DOHH2 (cell line): ENCODE measurements at regions not wholly inside any gene's neighbourhood (a gene's known extent, or its start where the extent isn't known, plus 50 kb on each side); places are given as distances from the start of the nearest gene placed in this dataset.

Experiments
- EZH2phosphoT487 ChIP-seq: fragments of 200-600 bp; sonication (generic); IDR thresholded peaks from 2 replicates; pipeline ENCODE4 v1.6.1; 2017; ENCODE audit warnings: borderline replicate concordance, mild to moderate bottlenecking, antibody characterized with exemption, low read length, moderate library complexity, mixed read lengths
- TF ChIP-seq, protein P1 (sequence below): fragments of 200-600 bp; sonication (generic); IDR thresholded peaks from one replicate; pipeline ENCODE4 v1.5.1; 2014; ENCODE audit warnings: antibody characterized with exemption, mild to moderate bottlenecking, low read depth, low read length; ENCODE audit not compliant: poor library complexity, severe bottlenecking

- TF ChIP-seq, protein P1, sequence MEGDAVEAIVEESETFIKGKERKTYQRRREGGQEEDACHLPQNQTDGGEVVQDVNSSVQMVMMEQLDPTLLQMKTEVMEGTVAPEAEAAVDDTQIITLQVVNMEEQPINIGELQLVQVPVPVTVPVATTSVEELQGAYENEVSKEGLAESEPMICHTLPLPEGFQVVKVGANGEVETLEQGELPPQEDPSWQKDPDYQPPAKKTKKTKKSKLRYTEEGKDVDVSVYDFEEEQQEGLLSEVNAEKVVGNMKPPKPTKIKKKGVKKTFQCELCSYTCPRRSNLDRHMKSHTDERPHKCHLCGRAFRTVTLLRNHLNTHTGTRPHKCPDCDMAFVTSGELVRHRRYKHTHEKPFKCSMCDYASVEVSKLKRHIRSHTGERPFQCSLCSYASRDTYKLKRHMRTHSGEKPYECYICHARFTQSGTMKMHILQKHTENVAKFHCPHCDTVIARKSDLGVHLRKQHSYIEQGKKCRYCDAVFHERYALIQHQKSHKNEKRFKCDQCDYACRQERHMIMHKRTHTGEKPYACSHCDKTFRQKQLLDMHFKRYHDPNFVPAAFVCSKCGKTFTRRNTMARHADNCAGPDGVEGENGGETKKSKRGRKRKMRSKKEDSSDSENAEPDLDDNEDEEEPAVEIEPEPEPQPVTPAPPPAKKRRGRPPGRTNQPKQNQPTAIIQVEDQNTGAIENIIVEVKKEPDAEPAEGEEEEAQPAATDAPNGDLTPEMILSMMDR, result no peak
- no peak for TF ChIP-seq EZH2phosphoT487
Observed at GRCh38 chr17:54021418-54021817, 198.7 kb downstream of the KIF2B start.
